HCT116 (cell line): ENCODE measurements at regions not wholly inside any gene's neighbourhood (a gene's known extent, or its start where the extent isn't known, plus 50 kb on each side); places are given as distances from the start of the nearest gene placed in this dataset.

Experiments used
- ATAC-seq: fragments of 200-7000 bp; cut with Tn5 transposase; 2 replicates; pipeline ENCODE4 v1.9.1; 2020; ENCODE audit warnings: mild to moderate bottlenecking, moderate library complexity
- BruUV-seq: library from RNA; stranded (reverse); fragments of 400-500 nt; replicated peaks from 2 replicates; lab custom pipeline; 2021; lab: Mats Ljungman, UMichigan
- CTCF ChIA-PET: fragments of 300-600 bp; sonication (Branson Sonifier 250); formaldehyde crosslinking; loops from one replicate; lab custom pipeline; 2021; ENCODE audit warnings: antibody characterized with exemption; lab: Charles Lee
- POLR2A ChIA-PET: fragments of 300-600, 350-600 bp; sonication (Branson Sonifier 250); formaldehyde crosslinking; loops from one replicate; lab custom pipeline; 2021; ENCODE audit warnings: antibody characterized with exemption; lab: Charles Lee
- RAD21 ChIA-PET, 2 experiments: fragments of 300-600 bp; sonication (Branson Sonifier 250); formaldehyde crosslinking; loops; one replicate each; lab custom pipeline; 2023; ENCODE audit warnings: low total read pairs in 2 of 2; ENCODE audit not compliant: uncharacterized antibody in 2 of 2, unreplicated experiment in 2 of 2, low non-redundant PET in 1 of 2; lab: Charles Lee
- DNase-seq: peaks from one replicate; pipeline ENCODE4 v3.0.0-alpha.2; 2010; ENCODE audit warnings: low read depth, low spot score
- H2AFZ ChIP-seq: fragments of 200-600 bp; shearing (Covaris generic), sonication (generic); 2 replicates; pipeline ENCODE4 v1.6.1; 2017; ENCODE audit warnings: low read depth, mixed run types, mixed read lengths, antibody characterized with exemption, low read length; ENCODE audit not compliant: poor library complexity, severe bottlenecking
- H3K27ac ChIP-seq: 2 replicates; pipeline ENCODE4 v1.5.1; 2012; ENCODE audit warnings: low read depth, low read length
- H3K27me3 ChIP-seq: fragments of 200-600 bp; sonication (generic); 2 replicates; pipeline ENCODE4 v1.6.1; 2016; ENCODE audit warnings: mixed run types, low read length, mixed read lengths; ENCODE audit not compliant: insufficient read depth
- H3K36me3 ChIP-seq, 2 experiments: fragments of 200-500 bp in 1 of 2; fragments of 200-600 bp in 1 of 2; sonication (Bioruptor generic) in 1 of 2; sonication (generic) in 1 of 2; 2 replicates each; pipeline versions ENCODE4 v1.5.1 to v1.6.1; 2014 to 2016; ENCODE audit warnings: low read length in 2 of 2, inconsistent platforms in 1 of 2, mixed read lengths in 1 of 2, mixed run types in 1 of 2; ENCODE audit not compliant: insufficient read depth in 2 of 2, control insufficient read depth in 1 of 2
- H3K4me1 ChIP-seq, 2 experiments: fragments of 200-600 bp in 1 of 2; sonication (generic) in 1 of 2; 2 replicates each; pipeline versions ENCODE4 v1.5.1 to v1.6.1; 2012 to 2017; ENCODE audit warnings: low read length in 2 of 2, inconsistent platforms in 1 of 2, mild to moderate bottlenecking in 1 of 2, mixed read lengths in 1 of 2, mixed run types in 1 of 2, moderate library complexity in 1 of 2; ENCODE audit not compliant: insufficient read depth in 2 of 2, control insufficient read depth in 1 of 2
- H3K4me2 ChIP-seq: fragments of 200-600 bp; sonication (generic); 2 replicates; pipeline ENCODE4 v1.6.1; 2017; ENCODE audit warnings: mixed run types, low read length, mixed read lengths
- H3K4me3 ChIP-seq, 2 experiments: fragments of 200-600 bp in 1 of 2; sonication (generic) in 1 of 2; replicated peaks in 1 of 2; 2 replicates each; pipeline ENCODE4 v1.5.1; 2011 to 2016; ENCODE audit warnings: low read length in 2 of 2, control low read depth in 1 of 2, low read depth in 1 of 2, mild to moderate bottlenecking in 1 of 2, mixed read lengths in 1 of 2, mixed run types in 1 of 2
- H3K79me2 ChIP-seq: fragments of 200-600 bp; sonication (generic); 2 replicates; pipeline ENCODE4 v1.6.1; 2017; ENCODE audit warnings: mild to moderate bottlenecking, mixed run types, low read length, moderate library complexity, mixed read lengths; ENCODE audit not compliant: insufficient read depth
- H3K9ac ChIP-seq: fragments of 200-600 bp; sonication (generic); 2 replicates; pipeline ENCODE4 v1.6.1; 2016; ENCODE audit warnings: low read length, mixed read lengths
- H3K9me2 ChIP-seq: fragments of 200-600 bp; sonication (generic), shearing (Covaris generic); 2 replicates; pipeline ENCODE4 v1.6.1; 2017; ENCODE audit warnings: mixed run types, mild to moderate bottlenecking, moderate library complexity; ENCODE audit not compliant: insufficient read depth
- H3K9me3 ChIP-seq, 2 experiments: fragments of 200-500 bp in 1 of 2; fragments of 200-600 bp in 1 of 2; sonication (Bioruptor generic) in 1 of 2; sonication (generic) in 1 of 2; 2 replicates each; pipeline ENCODE4 v1.6.1; 2014 to 2017; ENCODE audit warnings: low read length in 2 of 2, mixed read lengths in 2 of 2, inconsistent platforms in 1 of 2, low read depth in 1 of 2, mild to moderate bottlenecking in 1 of 2, mixed run types in 1 of 2, moderate library complexity in 1 of 2; ENCODE audit not compliant: control insufficient read depth in 1 of 2, insufficient read depth in 1 of 2
- H4K20me1 ChIP-seq: fragments of 200-600 bp; sonication (generic), shearing (Covaris generic); 2 replicates; pipeline ENCODE4 v1.6.1; 2017; ENCODE audit warnings: mixed run types, mild to moderate bottlenecking, moderate library complexity; ENCODE audit not compliant: insufficient read depth
- ATF3 ChIP-seq: IDR thresholded peaks from 2 replicates; pipeline ENCODE4 v1.6.1; 2012
- EZH2 ChIP-seq: fragments of 200-600 bp; sonication (generic); IDR thresholded peaks from 2 replicates; pipeline ENCODE4 v1.6.1; 2017; ENCODE audit warnings: antibody characterized with exemption, mixed run types
- FOSL1 ChIP-seq: IDR thresholded peaks from 2 replicates; pipeline ENCODE4 v1.6.1; 2012; ENCODE audit warnings: low read depth
- JUND ChIP-seq: IDR thresholded peaks from 2 replicates; pipeline ENCODE4 v1.6.1; 2012
- MAX ChIP-seq: IDR thresholded peaks from 2 replicates; pipeline ENCODE4 v1.6.1; 2012
- POLR2A ChIP-seq: IDR thresholded peaks from 2 replicates; pipeline ENCODE4 v1.7.0; 2011; ENCODE audit warnings: borderline replicate concordance; ENCODE audit not compliant: insufficient read depth, insufficient read length; ENCODE audit errors: extremely low read depth
- SIN3A ChIP-seq: IDR thresholded peaks from 2 replicates; pipeline ENCODE4 v1.6.1; 2012; ENCODE audit warnings: low read depth
- TCF7L2 ChIP-seq: IDR thresholded peaks from 2 replicates; pipeline ENCODE4 v1.7.0; 2011; ENCODE audit warnings: borderline replicate concordance, inconsistent platforms; ENCODE audit not compliant: insufficient read depth, insufficient read length; ENCODE audit errors: extremely low read depth
- YY1 ChIP-seq: IDR thresholded peaks from 2 replicates; pipeline ENCODE4 v1.6.1; 2011; ENCODE audit warnings: low read length, low read depth, moderate library complexity, mild to moderate bottlenecking; ENCODE audit not compliant: insufficient replicate concordance; ENCODE audit errors: extremely low read depth
- ZFX ChIP-seq: fragments of 450-650 bp; IDR thresholded peaks from 2 replicates; pipeline ENCODE4 v1.6.1; 2017
- ZNF274 ChIP-seq: fragments of 200-500 bp; sonication (Bioruptor generic); IDR thresholded peaks from 2 replicates; pipeline ENCODE4 v1.6.1; 2014; ENCODE audit warnings: mild to moderate bottlenecking, low read depth, low read length, inconsistent platforms
- intact Hi-C: fragments of 100-400 bp; cut with micrococcal nuclease; formaldehyde crosslinking; loops from 2 replicates; pipeline ENCODE4 v1.10.0; 2022
- TF ChIP-seq, protein P1 (sequence below), 3 experiments: fragments of 200-600 bp in 1 of 3; sonication (generic) in 1 of 3; IDR thresholded peaks in 2 of 3; conservative IDR thresholded peaks in 1 of 3; 2 replicates each; pipeline ENCODE4 v1.5.1; 2012 to 2017; ENCODE audit warnings: low read depth in 2 of 3, low read length in 2 of 3, antibody characterized with exemption in 1 of 3, borderline replicate concordance in 1 of 3, control low read depth in 1 of 3, mild to moderate bottlenecking in 1 of 3, mixed read lengths in 1 of 3, mixed run types in 1 of 3, moderate library complexity in 1 of 3; ENCODE audit not compliant: insufficient read depth in 1 of 3

DNA sequence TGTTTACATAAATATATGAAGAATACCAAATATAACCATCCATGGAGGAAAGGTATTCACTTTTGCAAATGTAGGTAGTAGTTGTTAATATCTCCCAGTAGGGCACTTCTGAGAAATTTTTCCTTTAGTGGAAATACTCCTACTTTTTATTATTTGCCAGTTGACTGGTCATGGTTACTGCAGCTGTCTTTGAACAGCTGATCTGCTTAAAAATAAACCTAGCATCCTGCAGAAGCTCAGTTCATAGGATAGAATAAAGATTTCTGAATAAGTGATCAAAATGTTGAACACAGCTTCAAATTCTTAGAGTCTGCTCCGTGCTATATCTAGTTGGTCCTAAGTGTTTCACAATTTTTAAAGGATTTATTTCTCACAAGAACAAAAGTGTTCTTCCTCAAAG lies 270.7 kb upstream of the TRPC7 start (continued):
- TF ChIP-seq TCF7L2 (no peak), POLR2A (no peak), FOSL1 (no peak), SIN3A (no peak), EZH2 (no peak), YY1 (no peak)
- TF ChIP-seq, protein P1, sequence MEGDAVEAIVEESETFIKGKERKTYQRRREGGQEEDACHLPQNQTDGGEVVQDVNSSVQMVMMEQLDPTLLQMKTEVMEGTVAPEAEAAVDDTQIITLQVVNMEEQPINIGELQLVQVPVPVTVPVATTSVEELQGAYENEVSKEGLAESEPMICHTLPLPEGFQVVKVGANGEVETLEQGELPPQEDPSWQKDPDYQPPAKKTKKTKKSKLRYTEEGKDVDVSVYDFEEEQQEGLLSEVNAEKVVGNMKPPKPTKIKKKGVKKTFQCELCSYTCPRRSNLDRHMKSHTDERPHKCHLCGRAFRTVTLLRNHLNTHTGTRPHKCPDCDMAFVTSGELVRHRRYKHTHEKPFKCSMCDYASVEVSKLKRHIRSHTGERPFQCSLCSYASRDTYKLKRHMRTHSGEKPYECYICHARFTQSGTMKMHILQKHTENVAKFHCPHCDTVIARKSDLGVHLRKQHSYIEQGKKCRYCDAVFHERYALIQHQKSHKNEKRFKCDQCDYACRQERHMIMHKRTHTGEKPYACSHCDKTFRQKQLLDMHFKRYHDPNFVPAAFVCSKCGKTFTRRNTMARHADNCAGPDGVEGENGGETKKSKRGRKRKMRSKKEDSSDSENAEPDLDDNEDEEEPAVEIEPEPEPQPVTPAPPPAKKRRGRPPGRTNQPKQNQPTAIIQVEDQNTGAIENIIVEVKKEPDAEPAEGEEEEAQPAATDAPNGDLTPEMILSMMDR (IDR thresholded peaks at IDR 0.05 in 2 of 3, conservative IDR thresholded peaks at IDR 0.05 in 1 of 3; ENCODE audit: borderline replicate concordance in 1 of 3, insufficient read depth in 1 of 3, low read depth in 2 of 3, low read length in 2 of 3): no peak

GRCh38 chr5:136631186-136631585 lies 265.8 kb upstream of the TRPC7 start:
- no peak overlapping the region for H3K4me2 ChIP-seq
- H3K4me1 ChIP-seq: no peaks in the 10 kb centered on the region
- intact Hi-C loops: no loop called here
- ATAC-seq (no peak), DNase-seq (no peak)
- H3K9me2 ChIP-seq: no peaks in the 10 kb centered on the region
- H3K9me3 ChIP-seq: no peaks in the 10 kb centered on the region
- 0 out of 2 replicates have a peak, but pooled peaks cover 13% of the 10 kb centered on the region for H3K27me3 ChIP-seq
- H3K27ac ChIP-seq: no peak overlapping the region
- POLR2A ChIA-PET: no interaction called here
- no peaks in the 10 kb centered on the region for H4K20me1 ChIP-seq
- no peak overlapping the region for H3K9ac ChIP-seq
- no peak overlapping the region for H3K4me3 ChIP-seq
- no peak for TF ChIP-seq TCF7L2
- no peak for TF ChIP-seq ATF3
- TF ChIP-seq ZFX: no peak
- TF ChIP-seq FOSL1: no peak
- no peak for TF ChIP-seq YY1
- no peak for TF ChIP-seq MAX
- no peak for TF ChIP-seq ZNF274
- TF ChIP-seq JUND: no peak
- TF ChIP-seq POLR2A: no peak
- RAD21 ChIA-PET: no interaction called here
- H2AFZ ChIP-seq: no peak overlapping the region
- BruUV-seq: no TSS peak
- CTCF ChIA-PET: no interaction called here
- H3K36me3 ChIP-seq: no peaks in the 10 kb centered on the region
- no peaks in the 10 kb centered on the region for H3K79me2 ChIP-seq
